ENCODE measurements at regions not wholly inside any gene's neighbourhood (a gene's known extent, or its start where the extent isn't known, plus 50 kb on each side); places are given as distances from the start of the nearest gene placed in this dataset.

GRCh38 chr2:226135861-226136548 lies 663.6 kb downstream of the IRS1 start:
- no peak for DNase-seq (ENCODE audit: low read depth, low spot score)

- DNase-seq (ENCODE audit: low read depth, low spot score) = no peak
Measured at GRCh38 chr2:226132323-226133215, 667.1 kb downstream of the IRS1 start.

GRCh38 chr2:226131299-226131784 lies 668.3 kb downstream of the IRS1 start:
- no peak for DNase-seq (ENCODE audit: low read depth, low spot score)

DNA sequence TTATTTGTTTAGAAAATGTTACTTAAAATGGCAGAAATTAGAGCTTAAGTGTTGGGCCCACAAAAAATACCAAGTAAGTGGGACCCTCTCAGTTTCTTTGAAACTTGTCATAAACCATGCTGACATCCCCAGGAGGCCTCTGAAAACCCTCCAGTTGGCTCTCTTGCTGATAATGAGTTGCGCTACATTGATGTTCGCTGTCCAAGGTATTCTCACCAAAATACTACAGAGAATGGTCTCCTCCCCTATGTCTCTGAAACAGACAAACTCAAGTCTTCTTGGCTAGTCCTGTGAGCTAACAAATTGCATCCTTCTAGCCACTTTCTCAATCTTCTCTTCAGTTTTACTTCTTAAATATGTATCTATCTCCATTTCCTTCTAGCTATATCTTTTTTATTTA lies 669.4 kb downstream of the IRS1 start:
- DNase-seq (ENCODE audit: low read depth, low spot score) = no peak

GRCh38 chr2:226127682-226128081 lies 671.9 kb downstream of the IRS1 start:
- DNase-seq (ENCODE audit: low read depth, low spot score) = no peak

GRCh38 chr2:226126104-226126503 lies 673.5 kb downstream of the IRS1 start:
- no peak for DNase-seq (ENCODE audit: low read depth, low spot score)

- no peak for DNase-seq (ENCODE audit: low read depth, low spot score)
Measured at GRCh38 chr2:226125176-226125883, 674.3 kb downstream of the IRS1 start.

DNA sequence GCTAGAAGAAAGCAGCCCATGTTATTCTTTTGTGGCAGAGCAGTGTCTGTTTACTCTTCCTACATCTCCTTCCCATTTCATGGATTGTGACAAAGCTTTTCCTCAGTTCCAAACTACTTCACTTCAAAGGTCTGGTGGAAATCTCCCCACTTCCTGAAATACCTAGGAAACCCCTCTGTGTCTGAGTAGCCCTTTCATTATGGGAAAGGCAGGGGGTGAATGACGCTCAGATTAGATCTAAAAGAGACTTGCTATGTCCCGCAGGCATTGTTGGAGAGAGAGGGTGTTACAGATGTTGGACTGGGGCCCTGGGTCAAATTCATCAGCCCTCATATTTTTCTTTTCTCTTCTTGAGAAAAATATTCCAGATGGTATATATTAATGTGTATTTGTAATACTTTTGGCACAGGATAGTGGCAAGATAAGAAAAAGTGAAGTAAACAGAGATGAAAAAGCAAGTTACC lies 675.0 kb downstream of the IRS1 start:
- DNase-seq (ENCODE audit: low read depth, low spot score) = no peak

- DNase-seq (ENCODE audit: low read depth, low spot score) = no peak
Measured at GRCh38 chr2:226123300-226123699, 676.3 kb downstream of the IRS1 start.

DNA sequence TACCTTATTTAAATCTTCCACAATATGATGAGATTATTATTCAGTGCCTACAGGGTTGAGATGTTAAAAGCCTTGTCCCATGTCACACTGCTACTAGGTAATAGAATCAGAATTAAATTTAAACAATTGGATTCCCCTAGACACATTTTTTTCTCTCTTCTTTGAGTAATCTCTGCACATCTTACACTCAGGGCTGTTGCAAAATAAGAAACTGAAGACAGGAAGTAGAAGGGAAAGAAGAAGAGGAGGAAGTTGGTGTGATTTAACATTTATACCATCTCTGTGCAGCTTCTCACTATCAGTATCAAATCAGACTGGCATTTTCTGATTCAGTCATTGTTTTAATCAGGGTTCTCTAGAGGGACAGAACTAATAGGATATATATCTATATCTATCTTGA lies 677.6 kb downstream of the IRS1 start:
- no peak for DNase-seq (ENCODE audit: low read depth, low spot score)

GRCh38 chr2:226121046-226121738 lies 678.4 kb downstream of the IRS1 start:
- peak; percentile 54 for DNase-seq (ENCODE audit: low read depth, low spot score)

GRCh38 chr2:226118471-226119429 lies 680.9 kb downstream of the IRS1 start:
- no peak for DNase-seq (ENCODE audit: low read depth, low spot score)

DNA sequence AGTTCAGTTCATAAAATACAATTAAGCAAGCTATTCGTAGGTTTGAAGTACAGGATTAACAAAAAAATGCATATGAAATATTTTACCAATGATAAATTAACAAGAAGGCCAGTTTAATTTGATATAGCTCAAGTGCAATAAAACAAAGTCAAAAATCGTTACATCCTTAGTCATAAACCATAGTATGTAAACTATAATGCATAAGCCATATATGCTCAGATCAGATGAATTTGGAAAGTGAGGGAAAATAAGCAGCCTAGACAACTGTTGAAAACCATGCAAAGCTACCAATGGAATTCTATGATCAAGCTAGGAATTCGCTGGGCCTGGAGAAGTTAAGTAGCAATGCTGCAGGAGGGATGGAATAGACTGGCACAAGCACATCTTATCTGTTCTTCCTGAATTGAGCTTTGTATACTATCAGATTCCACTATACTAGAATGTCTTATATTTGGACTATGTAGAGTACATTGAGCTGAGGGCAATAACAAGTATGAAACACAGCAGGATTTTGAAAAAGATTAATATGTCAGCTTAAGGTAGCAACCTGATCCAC lies 682.0 kb downstream of the IRS1 start:
- no peak for DNase-seq (ENCODE audit: low read depth, low spot score)

GRCh38 chr2:226116346-226116745 lies 683.3 kb downstream of the IRS1 start:
- no peak for DNase-seq (ENCODE audit: low read depth, low spot score)

DNA sequence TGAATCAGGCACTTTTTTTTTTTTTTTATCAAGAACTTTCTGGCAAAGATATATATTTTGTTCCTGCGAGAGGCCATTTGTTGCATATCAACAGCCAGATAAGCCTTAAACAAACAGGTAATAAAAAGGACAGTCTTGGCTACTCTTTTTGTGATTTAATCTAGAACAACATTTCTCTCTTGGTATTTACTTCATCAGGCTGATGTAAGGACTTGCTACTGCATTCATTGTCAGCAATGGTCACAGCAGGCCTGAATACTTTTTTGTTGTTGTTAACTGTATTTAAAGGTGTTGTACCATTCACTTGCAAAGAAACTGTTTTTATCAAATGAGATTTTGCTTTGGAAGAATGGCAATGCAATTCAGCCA lies 683.8 kb downstream of the IRS1 start:
- no peak for DNase-seq (ENCODE audit: low read depth, low spot score)

GRCh38 chr2:226115102-226115831 lies 684.4 kb downstream of the IRS1 start:
- no peak for DNase-seq (ENCODE audit: low read depth, low spot score)

GRCh38 chr2:226114436-226114835 lies 685.2 kb downstream of the IRS1 start:
- no peak for DNase-seq (ENCODE audit: low read depth, low spot score)

GRCh38 chr2:226098861-226099745 lies 699.6 kb downstream of the NYAP2 start:
- DNase-seq (ENCODE audit: low read depth, low spot score) = no peak

All from brain pericyte (primary cell).